HG02970 (cell line): ENCODE measurements at regions not wholly inside any gene's neighbourhood (a gene's known extent, or its start where the extent isn't known, plus 50 kb on each side); places are given as distances from the start of the nearest gene placed in this dataset.

Experiments
- ATAC-seq: cut with Tn5 transposase; IDR thresholded peaks from one replicate; pipeline ENCODE4 v1.9.1; 2021; ENCODE audit warnings: mild to moderate bottlenecking, moderate library complexity, moderate number of reproducible peaks; ENCODE audit not compliant: unreplicated experiment, low FRiP score

DNA sequence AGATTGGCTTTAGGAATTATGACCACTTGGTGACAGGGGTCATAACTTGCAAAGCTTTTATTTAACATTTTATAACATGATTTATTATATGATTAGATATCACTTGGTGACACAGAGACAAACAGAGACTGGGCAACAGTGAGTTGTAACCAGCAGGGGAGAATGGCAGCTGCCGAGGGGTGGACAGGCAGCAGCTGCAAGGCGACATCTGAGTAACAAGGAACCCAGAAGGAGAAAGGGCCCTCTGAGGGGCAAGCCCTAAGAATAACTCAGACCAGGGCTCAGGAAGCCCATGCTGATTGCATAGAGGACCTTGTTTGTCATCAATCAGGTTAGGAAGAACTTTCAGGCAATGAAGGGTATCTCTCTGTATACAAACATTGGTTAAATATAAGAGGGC lies 339.9 kb upstream of the SOX11 start:
- no peak for ATAC-seq

DNA sequence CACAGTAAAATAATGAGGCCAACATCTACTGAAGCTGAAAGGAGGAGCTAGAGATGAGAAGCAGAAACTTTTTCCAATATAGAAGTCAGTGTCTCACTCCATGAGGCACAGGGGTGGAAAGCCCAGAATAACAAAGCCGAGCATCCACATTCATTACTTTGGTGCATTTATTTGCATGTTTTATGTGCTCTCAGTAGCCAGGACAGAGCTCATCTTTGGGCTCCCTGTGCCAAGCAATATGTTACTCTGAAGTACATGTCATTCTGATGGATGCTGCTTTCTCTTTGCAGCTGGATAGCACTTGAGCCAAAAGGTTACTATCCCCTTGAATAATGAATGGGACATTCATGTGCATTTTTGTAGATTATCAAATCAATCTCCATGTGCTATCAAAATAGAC lies 338.6 kb upstream of the SOX11 start:
- no peak for ATAC-seq

DNA sequence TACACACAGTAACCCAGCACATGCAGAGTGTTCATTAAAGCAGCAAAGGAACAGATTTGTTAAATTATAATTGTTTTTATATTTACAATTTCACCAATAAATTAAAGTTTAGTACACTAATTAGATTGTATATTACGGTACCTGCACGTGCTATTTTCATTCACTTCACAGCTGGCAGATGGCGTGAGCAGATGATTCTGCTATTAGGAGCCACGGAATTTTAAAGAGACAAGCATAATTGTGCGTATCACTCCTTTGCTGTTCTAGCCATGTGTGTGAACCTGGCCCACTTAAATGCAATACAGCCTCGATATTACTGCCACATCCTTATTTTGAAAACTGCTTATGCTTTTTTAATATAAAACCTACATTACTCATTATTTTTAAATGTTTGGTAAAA lies 332.8 kb upstream of the SOX11 start:
- ATAC-seq: no peak

DNA sequence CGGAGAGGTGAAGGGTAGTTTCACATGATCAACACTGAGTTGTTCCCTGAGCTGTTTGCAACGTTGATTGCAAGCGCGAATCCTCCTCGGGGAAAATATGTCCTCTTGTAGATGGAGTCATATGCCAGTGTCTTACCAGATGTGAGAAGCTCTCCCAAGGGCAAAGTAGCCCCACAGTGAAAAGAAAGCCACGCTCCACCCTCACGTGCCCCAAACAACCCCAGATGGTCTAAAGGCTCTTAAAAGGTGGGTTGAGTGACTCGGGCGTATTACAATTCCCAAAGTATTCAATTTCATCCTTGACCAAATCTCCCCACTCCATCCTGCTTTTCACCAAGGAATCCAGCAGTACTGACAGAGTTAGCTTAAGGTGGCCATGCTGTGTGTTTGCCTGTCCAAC lies 332.1 kb upstream of the SOX11 start:
- ATAC-seq: no peak

DNA sequence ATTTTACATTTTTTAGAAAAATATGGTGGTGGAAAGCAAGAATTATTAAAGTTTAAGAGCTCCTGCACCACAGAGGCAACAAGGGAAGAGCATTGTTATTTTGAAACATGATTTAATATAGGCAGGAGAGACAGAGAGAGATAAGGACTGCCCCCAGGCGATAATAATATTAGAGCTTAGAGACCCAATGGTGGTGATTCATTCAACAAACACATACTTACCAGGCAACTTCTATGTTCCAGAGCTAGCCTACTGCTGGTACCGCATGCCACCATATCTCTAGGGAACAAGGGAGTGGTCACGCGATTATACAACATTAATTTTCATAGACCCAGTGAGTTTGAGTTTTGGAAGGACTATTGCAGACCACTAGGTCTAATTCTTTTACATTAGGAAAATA lies 327.8 kb upstream of the SOX11 start:
- no peak for ATAC-seq

DNA sequence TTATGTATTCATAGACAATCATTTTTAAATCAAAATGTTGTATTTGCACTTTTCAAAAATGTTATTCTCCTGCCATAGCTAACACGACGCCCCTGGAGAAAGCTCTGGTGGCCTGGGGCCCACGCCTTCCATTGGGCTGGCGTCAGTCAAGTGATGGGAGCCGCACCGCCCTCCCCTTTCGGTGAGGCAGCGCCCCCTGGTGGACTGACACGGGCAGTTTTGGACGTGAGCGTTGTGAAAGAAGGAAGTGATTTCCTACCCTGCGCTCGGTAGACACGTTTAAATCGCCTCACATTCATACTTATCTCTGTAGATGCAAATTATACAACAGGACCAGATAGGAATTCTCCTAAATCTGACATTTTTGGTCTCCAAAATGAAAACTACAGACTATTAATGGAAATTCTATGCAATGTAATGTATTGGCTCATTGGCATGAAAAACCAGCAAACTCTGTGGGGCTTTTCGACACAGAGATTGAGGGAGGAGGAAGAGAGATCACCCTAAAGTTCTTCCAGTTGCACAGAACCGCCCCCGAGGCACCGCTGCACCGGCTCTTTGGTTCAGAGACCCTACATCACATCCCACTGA lies 326.2 kb upstream of the SOX11 start:
- peak; percentile 95 for ATAC-seq

DNA sequence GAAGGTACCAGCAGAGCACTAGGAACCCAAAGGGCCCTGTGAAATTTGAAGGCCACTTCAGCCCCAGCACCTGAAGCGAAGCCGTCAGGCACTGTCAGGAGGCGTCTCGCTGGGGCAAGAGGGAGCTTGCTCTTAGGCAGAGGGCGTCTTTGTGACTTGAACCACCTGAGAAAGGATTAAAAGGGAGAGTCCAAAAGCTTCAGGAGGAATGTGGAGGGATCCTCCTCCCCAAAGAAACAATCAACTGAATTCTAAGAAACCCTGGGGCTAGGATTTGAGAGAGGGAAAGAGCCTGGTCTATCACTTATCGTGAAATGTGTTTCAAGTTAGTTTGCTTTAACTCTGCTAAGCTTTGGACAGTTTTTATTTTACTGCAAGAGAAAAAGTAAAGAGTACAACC lies 324.9 kb upstream of the SOX11 start:
- ATAC-seq: no peak

DNA sequence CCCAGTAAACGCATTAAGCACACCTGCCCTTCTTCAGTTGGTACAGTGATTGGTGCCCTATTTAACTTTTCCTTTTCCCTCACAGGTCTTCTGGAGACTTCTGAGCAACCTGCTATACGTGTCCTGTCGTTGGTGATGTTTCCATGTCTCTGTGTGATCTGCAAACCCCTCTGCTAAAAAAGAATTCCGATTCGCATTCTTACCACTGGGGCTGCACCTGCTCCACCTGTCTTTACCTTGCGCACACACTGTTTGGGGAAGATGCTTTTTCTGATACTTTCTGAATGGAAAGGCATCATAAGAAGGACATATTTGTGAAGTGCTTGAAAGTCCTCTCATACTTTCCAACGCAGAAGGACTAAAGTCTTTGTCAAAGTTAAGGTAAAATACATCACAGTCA lies 323.9 kb upstream of the SOX11 start:
- ATAC-seq: no peak

DNA sequence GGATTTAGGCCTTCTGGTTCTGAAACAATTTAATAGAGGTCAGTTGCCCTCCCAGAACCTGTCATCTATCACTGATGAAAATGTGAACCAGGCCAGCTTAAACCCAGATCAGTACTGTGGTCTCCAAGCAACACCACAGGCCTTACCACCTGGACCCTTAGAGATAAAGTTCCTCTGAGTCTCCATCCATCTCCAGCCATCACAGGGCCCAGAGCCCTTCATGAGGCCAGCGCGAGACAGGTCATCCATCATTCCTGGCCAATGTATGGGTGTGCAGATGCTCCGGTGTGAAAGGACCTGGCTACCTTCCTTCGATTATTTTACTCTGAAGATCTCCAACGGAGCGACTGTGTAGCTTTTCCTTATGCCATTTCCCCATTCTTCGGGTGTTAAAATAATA lies 322.7 kb upstream of the SOX11 start:
- ATAC-seq: no peak

DNA sequence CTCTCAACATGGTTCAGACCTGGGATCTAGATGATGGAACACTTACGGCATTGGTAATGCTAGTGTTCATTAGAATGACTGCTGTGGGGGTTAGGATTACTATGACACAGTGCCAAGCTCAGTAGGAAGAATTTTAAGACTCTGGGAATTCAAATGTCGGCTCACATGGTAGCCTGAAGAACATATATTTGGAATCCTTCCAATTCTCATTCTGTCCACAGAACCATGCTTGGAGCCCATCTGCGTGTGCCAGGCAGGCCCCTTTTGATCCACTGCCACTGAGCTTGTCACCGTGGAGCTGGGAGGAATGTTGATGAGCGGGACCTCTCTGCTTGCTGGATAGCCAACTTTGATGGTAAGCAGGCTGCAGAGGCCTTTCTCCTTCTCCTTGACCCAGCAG lies 322.0 kb upstream of the SOX11 start:
- ATAC-seq: no peak

DNA sequence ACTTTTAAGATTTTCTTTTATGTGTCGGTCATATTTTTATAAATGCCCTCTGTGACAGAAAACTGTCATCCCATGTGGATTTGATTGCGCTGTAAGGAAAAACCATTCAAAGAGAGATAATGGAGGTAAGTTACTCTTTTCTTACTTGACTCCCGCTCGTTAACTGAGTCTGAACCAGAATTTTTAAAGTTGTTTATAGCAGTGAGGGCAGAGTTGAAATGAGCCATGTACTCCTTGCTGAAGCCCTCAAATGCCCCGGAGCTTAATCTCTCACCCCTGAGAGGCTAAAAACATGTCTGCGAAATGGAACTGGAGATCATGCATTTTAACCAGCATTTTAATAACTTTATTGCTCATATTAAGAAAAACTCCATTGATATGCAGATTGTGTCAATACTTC lies 320.0 kb upstream of the SOX11 start:
- no peak for ATAC-seq

DNA sequence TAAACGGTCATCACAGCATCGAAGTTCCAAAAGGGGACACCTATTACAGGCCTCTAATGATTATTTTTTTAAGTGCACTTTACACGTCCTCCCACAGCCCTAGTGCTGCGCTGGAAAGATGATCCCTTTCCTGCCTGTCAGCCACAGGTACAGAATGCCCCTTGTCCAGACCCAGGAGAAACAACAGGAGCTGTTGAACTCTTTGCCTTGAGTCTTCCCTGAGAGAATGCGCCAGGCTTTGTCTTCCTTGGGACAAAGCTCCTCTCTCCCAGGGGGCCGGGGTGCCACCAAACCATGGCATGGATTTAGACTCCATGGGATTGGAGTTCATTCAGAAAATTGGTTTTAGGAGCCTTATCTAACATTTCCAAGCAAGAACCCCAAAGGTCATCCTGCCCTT lies 319.0 kb upstream of the SOX11 start:
- no peak for ATAC-seq

DNA sequence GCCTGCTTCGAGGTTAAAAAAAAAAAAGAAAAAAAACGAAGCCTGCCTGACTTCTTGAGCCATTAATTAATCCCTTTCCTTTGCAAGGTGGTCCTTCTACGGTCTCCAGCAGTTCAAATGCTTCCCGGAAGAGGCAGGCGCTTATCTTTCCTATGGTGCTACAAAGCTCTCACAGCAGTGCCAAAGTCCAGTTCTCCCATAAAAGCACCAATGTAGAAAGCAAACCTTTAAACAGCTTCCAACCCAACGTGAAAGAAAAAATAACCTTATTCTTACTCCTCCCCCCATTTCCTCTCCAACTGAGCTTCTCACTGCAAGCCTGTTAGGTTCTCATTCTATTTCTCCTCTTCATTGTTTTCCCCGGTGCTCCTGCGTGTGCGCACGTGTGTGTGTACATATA lies 317.4 kb upstream of the SOX11 start:
- ATAC-seq: no peak

DNA sequence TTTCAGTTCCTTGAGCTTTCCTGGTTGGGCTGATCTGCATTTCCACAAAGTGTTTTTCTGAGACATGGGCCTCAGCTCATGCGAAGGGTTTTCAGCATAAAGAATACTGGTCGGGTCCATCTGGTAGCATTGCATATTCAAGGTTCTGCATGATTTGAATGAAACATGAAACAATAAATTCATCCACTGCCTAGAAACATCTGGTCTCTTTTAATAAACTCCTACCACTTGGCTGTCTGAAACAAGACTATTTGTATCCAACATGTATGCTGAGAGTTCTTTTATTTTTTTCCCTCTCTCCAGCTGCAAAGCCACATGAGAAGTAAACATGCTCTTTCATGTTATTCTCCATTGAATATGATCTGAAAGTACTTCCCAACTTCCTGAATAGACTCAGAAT lies 314.9 kb upstream of the SOX11 start:
- no peak for ATAC-seq

DNA sequence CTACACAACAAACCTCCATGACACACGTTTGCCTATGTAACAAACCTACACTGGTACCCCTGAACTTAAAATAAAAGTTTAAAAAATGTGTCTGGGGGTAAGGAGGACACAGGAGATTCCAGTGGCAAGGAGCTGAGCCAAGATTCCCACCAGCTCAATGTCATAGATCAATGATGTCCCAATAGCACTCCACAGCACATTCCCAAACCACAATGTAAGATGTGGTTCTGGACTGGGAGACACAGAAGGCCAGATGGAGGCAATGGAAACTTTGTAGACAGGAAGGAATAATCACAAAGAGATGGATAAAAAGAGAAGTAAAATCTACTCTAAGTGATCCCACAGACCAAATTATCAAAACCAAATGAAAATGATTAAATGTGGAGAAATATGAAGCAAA lies 312.4 kb upstream of the SOX11 start:
- no peak for ATAC-seq

DNA sequence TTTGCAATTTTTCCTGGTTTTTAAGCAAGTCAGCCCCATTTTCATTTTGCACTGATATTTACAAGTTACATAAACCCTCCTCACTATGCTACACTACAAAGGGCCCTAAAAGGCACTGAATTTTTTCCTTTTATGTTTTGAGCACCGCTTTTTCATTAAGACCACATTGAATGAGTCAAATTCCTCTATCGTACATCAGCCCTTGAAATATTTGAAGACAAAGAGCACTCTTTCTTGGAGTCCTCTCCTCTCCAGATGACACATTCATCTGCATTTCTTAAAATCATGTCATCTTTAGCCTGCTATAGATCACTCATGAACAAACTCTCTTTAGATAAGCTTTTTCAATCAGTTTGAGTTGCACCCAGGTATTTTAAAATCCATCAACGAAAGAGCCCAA lies 306.6 kb upstream of the SOX11 start:
- ATAC-seq: no peak

DNA sequence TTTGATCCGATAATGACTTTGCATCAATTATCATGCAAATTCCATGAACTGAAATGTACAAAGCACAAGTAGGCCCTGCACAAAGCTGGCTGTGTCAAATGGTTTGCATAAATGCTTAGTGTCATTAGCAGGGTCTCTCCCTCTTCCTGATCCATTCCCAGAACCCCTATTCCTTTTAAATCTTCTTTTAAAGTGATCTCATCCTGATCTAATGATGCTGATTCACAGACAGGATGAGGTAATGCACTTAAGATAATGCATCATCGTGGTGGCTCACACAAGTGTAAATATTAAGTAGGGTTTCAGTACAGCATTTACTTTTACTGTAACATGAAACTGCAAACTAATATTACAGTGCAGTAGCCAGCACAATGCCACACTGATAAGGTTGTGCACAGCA lies 304.8 kb upstream of the SOX11 start:
- no peak for ATAC-seq

DNA sequence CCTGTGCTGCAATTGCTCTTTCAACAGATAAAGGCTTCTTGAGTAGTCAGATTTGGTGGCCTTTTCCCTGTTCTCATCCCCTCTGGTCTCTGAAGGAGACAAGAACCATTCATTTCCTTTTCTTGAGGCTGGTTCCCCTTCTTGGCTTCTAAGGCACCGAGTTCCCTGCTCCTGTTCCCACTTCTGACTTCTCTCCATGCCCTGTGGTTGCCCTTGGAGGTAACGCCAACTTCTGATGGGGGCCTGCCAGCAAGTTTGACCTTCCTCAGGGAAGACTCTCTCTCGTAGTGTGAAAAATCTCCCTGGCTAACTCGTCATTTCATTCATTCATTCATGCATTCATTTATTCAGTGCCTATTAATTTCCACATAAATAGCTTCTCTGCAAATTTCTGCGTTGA lies 302.4 kb upstream of the SOX11 start:
- no peak for ATAC-seq

DNA sequence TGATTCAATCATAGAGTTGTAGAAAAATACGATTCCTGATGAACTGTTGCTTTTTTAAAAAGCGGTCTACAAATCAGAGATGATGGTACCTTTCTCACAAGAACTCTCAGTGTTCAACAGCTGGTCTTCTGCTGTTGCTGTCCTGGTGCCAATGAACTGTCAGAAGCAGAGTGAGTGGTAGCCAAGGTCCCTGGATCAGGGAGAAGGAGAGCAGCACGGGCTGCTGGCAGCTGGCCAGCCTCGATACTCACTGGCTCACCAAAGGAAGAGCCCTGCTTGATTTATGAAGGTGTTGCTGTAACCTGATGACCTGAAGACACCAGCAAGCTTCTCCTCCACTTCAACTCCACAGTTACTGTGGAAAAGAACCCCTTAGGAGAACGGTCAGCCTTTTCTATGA lies 300.8 kb upstream of the SOX11 start:
- no peak for ATAC-seq

DNA sequence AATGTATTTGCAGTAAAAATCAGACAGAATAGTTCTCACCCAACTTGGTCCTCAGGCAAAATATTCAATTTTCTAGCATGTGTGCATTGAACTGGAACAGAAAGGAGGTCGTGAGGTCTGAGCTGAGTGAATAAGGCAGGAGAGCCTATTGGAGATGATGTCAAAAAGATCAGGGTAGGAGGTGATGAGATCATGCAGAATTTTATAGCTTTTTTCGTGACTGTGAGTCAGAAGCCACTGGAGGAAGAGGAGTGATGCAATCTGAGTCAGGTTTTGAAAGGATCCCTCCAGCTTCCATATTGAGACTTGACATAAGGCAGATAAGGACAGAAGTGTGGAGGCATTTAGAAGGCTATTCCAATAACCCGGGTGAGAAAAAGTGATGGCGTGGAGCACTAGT lies 299.5 kb upstream of the SOX11 start:
- ATAC-seq: no peak

DNA sequence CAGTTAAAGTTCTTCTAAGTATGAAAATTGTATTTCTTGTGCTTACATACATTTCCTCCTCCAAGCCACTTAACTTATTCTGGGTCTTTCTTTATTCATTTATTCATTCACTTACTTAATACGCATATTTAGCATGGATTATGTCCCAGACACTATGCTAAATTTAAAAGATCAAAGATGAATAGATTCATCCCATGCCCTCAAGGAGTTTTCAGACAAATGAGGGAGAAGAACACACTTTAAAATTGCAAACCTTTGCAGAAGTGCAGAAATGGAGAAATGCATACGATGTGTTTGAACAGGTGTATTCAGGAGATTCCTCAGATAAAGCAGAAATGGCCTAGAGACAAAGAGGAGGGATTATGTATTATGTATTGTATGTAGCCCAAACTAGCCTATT lies 298.7 kb upstream of the SOX11 start:
- ATAC-seq: no peak

DNA sequence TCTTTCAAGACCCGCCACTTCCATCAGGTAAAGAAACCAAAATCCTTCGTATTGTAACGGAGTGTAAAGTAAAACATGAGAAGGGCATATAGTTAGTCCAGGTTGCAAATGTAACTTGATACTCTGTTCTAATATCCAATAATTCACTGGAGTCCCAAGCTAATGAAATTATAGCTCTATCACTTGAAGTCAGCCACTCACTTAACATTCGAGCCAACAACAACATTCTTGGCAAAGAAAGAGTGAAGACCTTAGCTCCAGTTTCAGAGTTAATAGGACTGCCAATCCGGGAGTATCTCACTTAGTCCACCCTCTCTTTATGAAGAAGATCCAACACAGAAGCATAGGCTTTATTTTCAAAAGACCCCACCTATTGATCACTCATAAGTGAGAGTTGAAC lies 298.0 kb upstream of the SOX11 start:
- ATAC-seq: no peak

DNA sequence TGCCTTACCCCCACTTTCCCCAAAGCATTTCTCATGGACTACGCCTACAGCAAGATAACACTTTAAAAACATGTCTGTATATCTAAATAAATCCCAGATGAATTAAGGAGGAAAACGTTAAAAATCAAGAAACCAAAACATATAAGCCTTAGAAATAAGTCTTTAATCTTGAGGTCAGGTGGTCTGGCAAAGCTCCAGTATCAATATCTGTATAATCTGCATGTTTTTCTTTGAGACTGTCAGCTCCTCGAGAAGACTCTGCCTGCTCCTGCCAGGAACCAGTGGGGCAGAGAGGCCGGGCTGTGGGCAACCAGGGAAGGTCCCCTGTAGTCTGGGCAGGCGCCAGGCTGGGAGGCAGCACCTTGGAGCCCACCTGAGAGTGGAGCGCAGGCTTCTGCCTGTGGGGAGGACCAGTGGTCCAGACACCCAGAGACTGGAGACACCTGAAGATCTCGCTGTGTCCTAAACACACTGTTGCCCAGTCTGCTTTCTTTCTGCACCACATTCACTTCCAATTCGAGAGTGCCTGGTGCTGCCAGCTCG lies 291.0 kb upstream of the SOX11 start:
- ATAC-seq: no peak
